CD4-positive, alpha-beta T cell treated with Interleukin-17A for 1 hour (primary cell): ENCODE measurements at regions not wholly inside any gene's neighbourhood (a gene's known extent, or its start where the extent isn't known, plus 50 kb on each side); places are given as distances from the start of the nearest gene placed in this dataset.
"Not testable (repeated sequence)": the region's sequence is repeated elsewhere in the genome, so short reads cannot be mapped to it uniquely, and the experiment has no call there.

Source experiments
- DNase-seq: peaks from one replicate; pipeline ENCODE4 v3.0.0-alpha.2; 2020

DNA sequence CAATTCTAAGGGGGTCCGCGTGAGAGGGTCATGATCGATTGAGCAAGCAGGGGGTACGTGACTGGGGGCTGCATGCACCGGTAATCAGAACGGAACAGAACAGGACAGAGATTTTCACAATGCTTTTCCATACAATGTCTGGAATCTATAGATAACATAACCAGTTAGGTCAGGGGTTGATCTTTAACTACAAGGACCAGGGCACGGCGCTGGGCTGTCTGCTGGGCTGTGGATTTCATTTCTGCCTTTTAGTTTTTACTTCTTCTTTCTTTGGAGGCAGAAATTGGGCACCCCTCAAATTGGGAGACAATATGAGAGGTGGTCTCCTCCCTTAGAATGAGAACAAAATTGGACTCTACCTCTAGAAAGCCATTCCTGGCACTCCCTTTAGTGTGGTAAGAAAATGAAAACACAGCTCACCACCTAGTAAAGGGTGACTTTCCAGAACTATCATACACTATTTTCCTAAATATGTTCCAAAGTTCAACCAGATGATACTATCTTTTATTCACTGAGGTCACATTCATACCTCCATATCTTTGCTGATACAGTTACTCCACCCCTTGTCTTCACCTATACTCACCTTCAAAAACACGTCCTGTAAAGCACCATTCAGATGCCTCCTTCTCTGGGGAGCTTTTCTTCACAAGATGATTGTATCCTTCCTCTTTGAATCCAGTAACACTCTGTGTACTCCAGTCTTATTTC, 1058.3 kb upstream of the SLIT2 start:
- DNase-seq = no peak

DNA sequence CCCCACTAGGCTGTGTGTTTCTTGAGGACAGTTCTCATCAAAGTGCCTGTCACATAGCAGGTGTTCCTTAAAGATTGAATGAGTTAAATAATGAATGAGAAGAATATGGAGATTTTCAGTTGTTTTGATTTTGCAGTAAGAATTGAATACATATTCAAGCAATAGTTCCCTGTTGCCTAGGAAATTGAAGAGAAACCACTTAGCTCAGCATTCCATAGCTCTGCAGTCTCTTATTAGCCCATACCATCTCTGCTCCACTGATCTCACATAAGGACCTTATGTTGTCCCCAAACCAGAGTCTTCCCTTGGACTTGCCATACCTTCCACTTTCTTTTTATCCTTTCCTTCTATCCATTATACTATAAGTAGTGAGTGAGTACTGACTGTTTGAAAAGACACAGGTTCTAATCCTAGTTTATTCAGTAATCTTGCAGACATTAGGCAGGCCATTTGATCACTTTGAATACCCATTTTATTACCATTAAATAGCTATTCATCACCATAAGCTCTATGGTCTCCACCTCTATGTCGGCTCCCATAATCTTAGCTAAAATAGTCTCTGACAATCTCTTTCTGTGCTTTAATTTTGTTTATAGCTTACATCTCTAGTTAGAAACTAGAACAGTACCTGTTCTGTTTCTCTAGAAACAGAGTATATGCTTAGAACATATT, 1059.6 kb upstream of the SLIT2 start:
- no peak for DNase-seq

- no peak for DNase-seq
Observed at GRCh38 chr4:19187691-19188090, 1064.0 kb upstream of the SLIT2 start.

DNA sequence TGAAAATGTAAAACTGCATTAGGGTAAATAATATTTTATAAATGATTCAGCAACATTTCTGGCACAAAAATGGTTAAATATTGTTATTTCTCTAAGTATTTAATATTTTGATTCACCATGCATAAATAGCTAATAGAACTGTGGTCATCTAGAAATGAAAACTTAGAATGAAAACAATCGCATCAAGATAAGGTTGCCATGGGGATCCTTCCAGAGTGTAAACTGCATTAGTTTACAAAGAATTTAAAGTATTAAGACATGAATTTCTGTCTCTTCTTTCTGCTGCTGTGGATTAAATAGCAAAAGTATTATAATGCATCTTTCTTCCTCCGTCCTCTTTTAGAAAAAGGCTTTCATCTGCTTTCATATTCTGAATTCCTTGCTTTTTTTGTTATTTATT, 1064.6 kb upstream of the SLIT2 start:
- DNase-seq = no peak

- DNase-seq = not testable (repeated sequence)
Observed at GRCh38 chr4:19181631-19182030, 1070.1 kb upstream of the SLIT2 start.

DNA sequence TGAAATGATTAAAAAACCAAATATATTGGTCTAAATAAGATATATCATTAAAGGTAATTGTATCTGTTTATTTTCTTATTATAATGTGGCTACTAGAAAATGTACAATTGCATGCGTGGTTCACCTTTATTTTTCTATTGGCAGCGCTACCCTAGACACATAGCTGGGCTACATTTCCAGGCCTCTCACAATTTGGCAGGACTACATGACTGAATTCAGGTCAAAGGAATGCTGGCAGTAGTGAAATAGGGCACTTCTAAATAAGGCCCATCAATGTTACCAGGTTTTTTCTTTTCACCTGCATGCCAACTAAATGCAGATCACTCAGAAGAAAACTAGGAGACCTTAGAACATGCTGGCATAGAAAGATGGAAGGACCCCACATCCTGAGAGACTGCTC, 1072.9 kb upstream of the SLIT2 start:
- DNase-seq = no peak

DNA sequence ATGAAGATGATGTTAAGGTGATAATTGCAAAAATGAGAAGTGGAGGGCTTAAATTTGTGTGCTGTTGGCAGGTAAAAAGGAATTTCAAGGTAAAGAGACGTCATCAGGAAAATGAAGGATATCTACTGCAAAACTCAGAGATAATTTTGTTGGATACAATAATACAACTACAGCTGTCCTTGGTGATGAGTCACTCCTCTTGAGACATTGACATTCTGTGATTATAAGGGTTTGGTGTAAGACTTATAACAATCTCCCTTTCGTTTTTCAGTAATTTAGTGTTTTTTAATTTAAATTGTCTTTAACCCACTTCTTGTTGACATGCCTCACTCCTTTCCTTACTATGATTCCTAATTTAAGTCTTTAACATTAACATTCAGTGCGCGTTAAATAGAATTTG, 1074.1 kb upstream of the SLIT2 start:
- no peak for DNase-seq

DNA sequence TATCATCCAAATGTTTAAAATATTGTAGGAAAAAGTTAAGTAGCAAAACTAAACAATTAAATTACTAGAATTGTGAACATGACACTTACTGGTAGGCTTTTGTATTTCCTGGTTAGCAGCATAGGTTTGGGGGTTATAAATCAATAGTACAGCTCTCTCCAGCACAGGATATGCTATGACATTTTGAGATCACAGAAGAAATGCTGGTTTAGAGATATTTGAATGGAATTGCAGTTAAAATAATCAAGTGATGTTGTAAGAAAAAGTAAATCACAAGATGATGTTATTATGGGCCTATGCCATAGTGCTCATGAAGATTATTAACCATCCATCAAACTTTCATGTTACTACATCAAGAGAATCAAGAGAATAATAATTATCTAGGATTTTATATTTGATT, 1079.9 kb upstream of the SLIT2 start:
- DNase-seq = no peak

DNA sequence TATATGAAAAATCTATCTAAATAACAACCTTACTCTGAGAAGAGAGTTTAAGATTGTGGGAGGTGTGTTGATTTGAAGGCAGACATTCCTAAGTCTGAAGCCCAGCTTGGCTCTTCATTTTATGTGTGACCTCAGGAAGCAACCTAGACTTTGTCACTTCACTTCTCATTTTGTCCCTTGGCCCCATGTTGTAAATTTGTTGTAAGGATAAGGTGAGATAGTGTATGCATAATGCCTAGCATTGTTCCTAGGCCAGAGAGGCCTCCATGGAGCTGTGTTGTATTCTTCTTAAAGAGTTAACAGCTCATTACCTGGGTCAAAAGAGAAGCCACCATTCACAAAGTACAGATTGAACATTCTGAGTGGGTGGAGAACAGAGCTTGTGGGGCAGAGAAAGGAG, 1084.4 kb upstream of the SLIT2 start:
- no peak for DNase-seq

- no peak for DNase-seq
Observed at GRCh38 chr4:19164334-19164733, 1087.4 kb upstream of the SLIT2 start.

GRCh38 chr4:19159874-19160273, 1091.8 kb upstream of the SLIT2 start:
- DNase-seq = no peak

DNA sequence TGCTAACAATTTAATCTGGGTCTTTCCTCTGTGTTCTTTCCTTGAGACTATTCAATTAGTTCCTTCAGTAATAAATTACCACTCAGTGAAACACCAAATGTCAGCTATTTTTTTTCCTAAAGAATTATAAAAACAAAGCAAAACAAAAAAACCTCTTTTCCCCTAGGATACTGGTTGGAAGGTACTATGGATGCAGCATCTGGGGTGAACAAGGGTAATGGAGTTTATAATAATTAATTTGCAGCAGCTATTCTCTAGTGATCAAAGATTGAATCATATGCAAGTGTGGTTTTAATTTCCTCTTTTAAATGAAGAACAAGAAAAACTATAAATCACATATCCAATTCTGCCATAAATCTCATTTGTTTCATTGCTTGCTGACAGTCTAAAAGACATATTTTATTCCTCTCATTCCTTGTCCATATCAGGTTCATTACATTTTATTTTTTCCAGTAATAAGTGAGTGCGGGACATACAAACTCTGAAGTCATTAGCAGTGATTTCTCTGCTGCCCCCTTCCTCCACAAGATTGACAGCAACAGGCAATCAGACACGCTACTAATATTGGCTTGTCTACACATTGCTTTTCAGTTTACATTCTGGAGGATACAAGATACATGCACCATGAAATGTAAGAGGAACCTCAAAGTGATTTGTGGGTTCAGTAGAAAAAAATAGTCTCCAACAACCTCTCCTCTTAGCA, 1093.4 kb upstream of the SLIT2 start:
- DNase-seq = no peak

DNA sequence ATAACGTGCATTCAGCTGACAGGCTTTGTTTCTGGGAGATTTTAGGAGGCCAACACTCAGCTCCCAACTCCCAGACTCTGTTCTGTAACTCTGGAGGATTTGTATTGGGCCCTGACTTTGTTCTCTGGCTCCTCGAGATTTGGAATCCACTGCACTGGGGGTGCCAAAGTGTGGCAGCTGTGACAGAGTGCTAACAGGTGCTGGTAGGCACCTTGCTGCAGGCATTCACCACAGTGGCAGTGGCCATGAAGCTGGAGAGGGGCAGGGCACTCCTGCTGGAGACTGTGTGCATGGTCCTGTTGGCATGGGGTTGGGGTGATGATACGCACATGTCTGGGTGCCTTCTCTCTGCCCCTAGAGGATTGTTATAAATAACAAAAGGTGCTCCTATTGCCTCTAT, 1094.9 kb upstream of the SLIT2 start:
- DNase-seq = no peak

DNA sequence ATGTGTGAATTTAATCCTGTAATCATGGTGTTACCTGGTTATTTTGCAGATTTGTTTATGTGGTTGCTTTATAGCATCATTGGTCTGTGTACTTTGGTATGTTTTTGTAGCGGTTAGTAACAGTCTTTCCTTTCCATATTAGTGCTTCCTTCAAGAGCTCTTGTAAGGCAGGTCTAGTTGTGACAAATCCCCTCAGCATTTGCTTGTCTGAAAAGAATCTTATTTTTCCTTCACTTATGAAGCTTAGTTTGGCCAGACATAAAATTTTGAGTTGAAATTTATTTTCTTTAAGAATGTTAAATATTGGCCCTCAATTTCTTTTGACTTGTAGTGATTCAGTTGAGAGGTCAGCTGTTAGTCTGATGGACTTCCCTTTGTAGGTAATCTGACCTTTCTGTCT, 1096.1 kb upstream of the SLIT2 start:
- DNase-seq = no peak

- not testable (repeated sequence) for DNase-seq
Observed at GRCh38 chr4:19154267-19154666, 1097.4 kb upstream of the SLIT2 start.

GRCh38 chr4:19152264-19152663, 1099.4 kb upstream of the SLIT2 start:
- no peak for DNase-seq

DNA sequence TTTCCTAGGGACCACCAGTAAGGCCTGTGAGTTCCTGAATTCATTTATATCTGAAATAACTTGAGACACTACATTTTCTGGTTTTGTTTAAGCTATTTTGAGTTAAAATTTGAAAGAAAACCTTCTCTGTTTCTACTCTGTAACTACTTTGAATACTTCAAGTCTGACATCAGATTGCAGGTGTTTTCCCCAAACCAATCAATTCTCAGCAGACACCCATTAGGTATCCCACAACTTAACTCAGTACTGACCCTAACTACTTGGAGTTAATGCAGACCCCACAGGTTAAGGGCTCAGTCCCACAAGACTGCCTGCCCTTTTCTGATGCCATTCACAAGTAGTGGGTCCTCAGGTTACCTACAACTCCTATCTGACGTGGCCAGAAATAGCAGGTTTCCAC, 1100.0 kb upstream of the SLIT2 start:
- DNase-seq = no peak

DNA sequence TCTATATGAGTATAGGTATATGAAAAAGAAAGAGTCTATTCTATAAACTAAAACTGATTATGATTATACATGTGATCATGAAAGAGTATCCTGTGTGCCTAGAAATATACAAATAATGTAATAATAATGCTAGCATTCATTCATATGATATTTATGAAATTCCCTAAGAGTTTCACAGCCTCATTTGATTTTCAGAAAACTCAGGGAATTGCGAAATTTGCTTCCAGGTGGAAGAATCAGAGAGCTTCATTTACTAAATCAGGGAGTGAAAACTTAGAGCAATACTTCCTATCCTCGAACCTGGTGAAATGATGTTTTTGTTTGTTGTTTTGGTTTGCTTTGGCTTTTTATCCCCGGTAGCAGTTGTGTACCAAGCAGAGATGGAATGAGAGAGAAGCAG, 1105.7 kb upstream of the SLIT2 start:
- DNase-seq = no peak

- no peak for DNase-seq
Observed at GRCh38 chr4:19135895-19136633, 1114.5 kb upstream of the LCORL start.

DNA sequence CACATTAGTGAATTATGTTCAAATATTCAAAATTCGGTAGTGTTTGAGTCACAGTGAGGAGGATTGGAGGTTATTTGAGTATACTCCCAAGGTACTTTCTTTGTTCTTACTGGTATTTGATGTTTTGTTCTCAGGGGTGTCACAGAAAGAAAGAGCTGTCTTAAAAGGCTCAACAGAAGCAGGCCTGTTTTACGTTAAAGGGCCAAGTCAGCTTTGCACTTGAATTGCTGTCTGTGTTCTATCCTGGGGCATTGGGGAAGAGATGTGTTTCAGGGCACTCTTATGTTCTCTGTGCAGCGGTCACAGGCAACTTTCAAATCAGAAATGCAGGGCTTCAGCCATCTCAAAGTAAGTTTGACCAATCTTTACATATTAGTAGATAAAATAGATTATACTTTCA, 1113.1 kb upstream of the LCORL start:
- DNase-seq = no peak

DNA sequence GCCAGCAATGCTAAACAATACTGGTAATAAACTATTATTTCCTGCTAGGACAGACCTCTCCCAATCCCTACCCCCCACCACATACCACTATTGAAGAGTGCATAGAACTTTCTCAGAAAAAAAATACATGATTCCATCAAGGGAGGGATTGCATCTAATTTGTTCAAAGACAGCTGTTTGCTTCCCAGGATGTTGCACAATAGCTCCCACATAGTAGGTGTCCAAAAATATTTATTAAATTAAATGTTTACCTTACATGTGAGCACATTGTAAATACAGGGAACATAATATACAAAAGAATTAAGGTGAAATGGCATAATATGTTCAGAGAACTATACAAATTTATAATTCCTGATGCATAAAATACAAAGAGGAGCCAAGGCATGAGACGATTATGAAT, 1111.8 kb upstream of the LCORL start:
- no peak for DNase-seq

- no peak for DNase-seq
Observed at GRCh38 chr4:19130866-19131265, 1109.3 kb upstream of the LCORL start.

DNA sequence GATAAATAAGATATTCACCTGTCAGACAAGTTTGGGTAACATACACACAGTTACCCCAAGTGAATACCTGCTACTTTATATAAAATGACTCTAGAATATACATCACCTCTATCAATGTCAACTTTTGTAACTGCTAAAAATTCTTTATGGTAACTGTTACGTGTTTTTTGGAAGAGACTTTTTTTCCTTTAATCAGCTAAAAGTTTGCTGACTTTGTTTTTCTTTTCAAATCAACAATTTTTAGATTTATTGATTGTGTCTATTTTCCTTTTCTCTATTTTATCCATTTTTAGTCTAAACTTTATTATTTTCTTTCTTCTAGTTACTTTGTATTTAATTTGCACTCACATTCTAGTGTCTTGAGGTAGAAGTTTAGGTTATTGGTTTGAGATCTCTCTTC, 1106.6 kb upstream of the LCORL start:
- DNase-seq = no peak

- no peak for DNase-seq
Observed at GRCh38 chr4:19126903-19127302, 1105.3 kb upstream of the LCORL start.
